IMR-90 (cell line): ENCODE measurements at regions not wholly inside any gene's neighbourhood (a gene's known extent, or its start where the extent isn't known, plus 50 kb on each side); places are given as distances from the start of the nearest gene placed in this dataset.

Experiments used
- ATAC-seq: fragments of 200-7000 bp; cut with Tn5 transposase; 2 replicates; pipeline ENCODE4 v1.9.1; 2020; ENCODE audit warnings: low read depth, mild to moderate bottlenecking, moderate library complexity
- BruUV-seq: library from RNA; stranded (reverse); fragments of 400-500 nt; replicated peaks from 2 replicates; lab custom pipeline; 2021; lab: Mats Ljungman, UMichigan
- CTCF ChIA-PET: fragments of 300-600 bp; formaldehyde crosslinking; extraction: SDS; loops from one replicate; lab custom pipeline; 2021; ENCODE audit warnings: antibody characterized with exemption; lab: Yijun Ruan, JAX
- POLR2A ChIA-PET: fragments of 300-600 bp; sonication (Branson Sonifier 250); formaldehyde crosslinking; loops from one replicate; lab custom pipeline; 2022; ENCODE audit warnings: antibody characterized with exemption; ENCODE audit not compliant: unreplicated experiment; lab: Charles Lee
- DNase-seq: peaks from one replicate; pipeline ENCODE4 v3.0.0; 2013
- H2AFZ ChIP-seq: replicated peaks from 2 replicates; pipeline ENCODE3; 2013; ENCODE audit warnings: low read length, mild to moderate bottlenecking; ENCODE audit not compliant: poor library complexity
- H2AK5ac ChIP-seq: 2 replicates; pipeline ENCODE4 v1.6.1; 2013; ENCODE audit warnings: low read depth, low read length, inconsistent platforms
- H2AK9ac ChIP-seq: replicated peaks from 2 replicates; pipeline ENCODE3; 2013; ENCODE audit warnings: mild to moderate bottlenecking, low read depth, low read length, moderate library complexity; ENCODE audit not compliant: poor library complexity
- H2BK120ac ChIP-seq: 2 replicates; pipeline ENCODE4 v1.6.1; 2013; ENCODE audit warnings: low read depth, low read length, inconsistent platforms
- H2BK15ac ChIP-seq: 3 replicates; pipeline ENCODE4 v1.6.1; 2013; ENCODE audit warnings: low read depth, low read length, inconsistent platforms
- H2BK20ac ChIP-seq: 2 replicates; pipeline ENCODE4 v1.6.1; 2013; ENCODE audit warnings: low read depth, mild to moderate bottlenecking, inconsistent platforms, low read length, moderate library complexity
- H2BK5ac ChIP-seq: 2 replicates; pipeline ENCODE4 v1.6.1; 2013; ENCODE audit warnings: mild to moderate bottlenecking, low read depth, low read length, inconsistent platforms; ENCODE audit not compliant: poor library complexity, severe bottlenecking
- H3K14ac ChIP-seq: replicated peaks from 2 replicates; pipeline ENCODE4 v1.6.1; 2013; ENCODE audit warnings: low read depth, low read length, inconsistent platforms
- H3K18ac ChIP-seq: 2 replicates; pipeline ENCODE4 v1.6.1; 2013; ENCODE audit warnings: low read depth, low read length, control low read depth
- H3K23ac ChIP-seq: 2 replicates; pipeline ENCODE4 v1.6.1; 2013; ENCODE audit warnings: low read depth, low read length, inconsistent platforms
- H3K27ac ChIP-seq: 2 replicates; pipeline ENCODE4 v1.5.1; 2013; ENCODE audit warnings: mild to moderate bottlenecking, control low read depth, low read length; ENCODE audit not compliant: insufficient read depth
- H3K27me3 ChIP-seq: 2 replicates; pipeline ENCODE4 v1.6.1; 2013; ENCODE audit warnings: low read length; ENCODE audit not compliant: control insufficient read depth, insufficient read depth
- H3K36me3 ChIP-seq: 2 replicates; pipeline ENCODE4 v1.6.1; 2013; ENCODE audit warnings: low read length, mixed read lengths; ENCODE audit not compliant: control insufficient read depth, insufficient read depth
- H3K4ac ChIP-seq: 2 replicates; pipeline ENCODE4 v1.6.1; 2013; ENCODE audit warnings: low read depth, low read length, inconsistent platforms
- H3K4me1 ChIP-seq: 2 replicates; pipeline ENCODE4 v1.6.1; 2013; ENCODE audit warnings: low read length, mixed read lengths; ENCODE audit not compliant: control insufficient read depth, insufficient read depth
- H3K4me2 ChIP-seq: 2 replicates; pipeline ENCODE4 v1.6.1; 2013; ENCODE audit warnings: low read depth, mild to moderate bottlenecking, control low read depth, low read length, moderate library complexity
- H3K4me3 ChIP-seq: 2 replicates; pipeline ENCODE4 v1.5.1; 2013; ENCODE audit warnings: low read depth, mild to moderate bottlenecking, control low read depth, low read length, moderate library complexity; ENCODE audit not compliant: insufficient read depth
- H3K56ac ChIP-seq: 2 replicates; pipeline ENCODE4 v1.6.1; 2013; ENCODE audit warnings: low read length, inconsistent platforms; ENCODE audit not compliant: insufficient read depth; ENCODE audit errors: extremely low read depth
- H3K79me1 ChIP-seq, 2 experiments: 2 replicates each; pipeline ENCODE4 v1.6.1; 2013; ENCODE audit warnings: low read length in 2 of 2, inconsistent platforms in 1 of 2, low read depth in 1 of 2
- H3K9ac ChIP-seq: 2 replicates; pipeline ENCODE4 v1.6.1; 2013; ENCODE audit warnings: low read depth, low read length, control low read depth
- H3K9me1 ChIP-seq: 2 replicates; pipeline ENCODE4 v1.6.1; 2013; ENCODE audit warnings: low read length, inconsistent platforms; ENCODE audit not compliant: insufficient read depth
- H3K9me3 ChIP-seq: 2 replicates; pipeline ENCODE4 v1.6.1; 2013; ENCODE audit warnings: low read length; ENCODE audit not compliant: control insufficient read depth, insufficient read depth
- H4K20me1 ChIP-seq: 2 replicates; pipeline ENCODE4 v1.6.1; 2013; ENCODE audit warnings: low read length, inconsistent platforms; ENCODE audit not compliant: insufficient read depth
- H4K5ac ChIP-seq: 2 replicates; pipeline ENCODE4 v1.6.1; 2013; ENCODE audit warnings: mild to moderate bottlenecking, low read depth, low read length, control low read depth
- H4K8ac ChIP-seq, 2 experiments: 2 replicates each; pipeline ENCODE4 v1.6.1; 2013; ENCODE audit warnings: low read depth in 2 of 2, low read length in 2 of 2, control low read depth in 1 of 2, inconsistent platforms in 1 of 2
- H4K91ac ChIP-seq: 2 replicates; pipeline ENCODE4 v1.6.1; 2013; ENCODE audit warnings: low read depth, low read length, inconsistent platforms; ENCODE audit not compliant: insufficient read depth
- BHLHE40 ChIP-seq: fragments of 150-350 bp; IDR thresholded peaks from 2 replicates; pipeline ENCODE4 v1.6.1; 2016; ENCODE audit warnings: mild to moderate bottlenecking, low read depth, low read length
- CEBPB ChIP-seq: IDR thresholded peaks from 2 replicates; pipeline ENCODE4 v1.6.1; 2012; ENCODE audit warnings: low read depth, low read length, improper control_type of control experiment
- CHD1 ChIP-seq: IDR thresholded peaks from 2 replicates; pipeline ENCODE4 v1.6.1; 2012; ENCODE audit warnings: low read depth, low read length, improper control_type of control experiment
- FOS ChIP-seq: fragments of 150-350 bp; IDR thresholded peaks from 2 replicates; pipeline ENCODE4 v1.6.1; 2016; ENCODE audit warnings: low read depth, low read length
- MAFK ChIP-seq: IDR thresholded peaks from 2 replicates; pipeline ENCODE4 v1.6.1; 2012; ENCODE audit warnings: low read depth, low read length, improper control_type of control experiment
- MAZ ChIP-seq: IDR thresholded peaks from 2 replicates; pipeline ENCODE4 v1.6.1; 2012; ENCODE audit warnings: low read depth, mild to moderate bottlenecking, low read length, improper control_type of control experiment, moderate library complexity, borderline replicate concordance
- MXI1 ChIP-seq: IDR thresholded peaks from 2 replicates; pipeline ENCODE4 v1.6.1; 2012; ENCODE audit warnings: low read depth, mild to moderate bottlenecking, low read length, moderate library complexity, borderline replicate concordance
- NFE2L2 ChIP-seq: fragments of 150-350 bp; IDR thresholded peaks from 2 replicates; pipeline ENCODE4 v1.6.1; 2016; ENCODE audit warnings: low read depth, mild to moderate bottlenecking, low read length
- POLR2A ChIP-seq: IDR thresholded peaks from 2 replicates; pipeline ENCODE4 v1.6.1; 2012; ENCODE audit warnings: mild to moderate bottlenecking, low read depth, low read length
- RAD21 ChIP-seq: IDR thresholded peaks from 2 replicates; pipeline ENCODE4 v1.6.1; 2012; ENCODE audit warnings: low read length, improper control_type of control experiment
- RCOR1 ChIP-seq: IDR thresholded peaks from 2 replicates; pipeline ENCODE4 v1.6.1; 2012; ENCODE audit warnings: mild to moderate bottlenecking, low read length, improper control_type of control experiment; ENCODE audit not compliant: insufficient replicate concordance
- RFX5 ChIP-seq: IDR thresholded peaks from 2 replicates; pipeline ENCODE4 v1.8.0; 2012; ENCODE audit warnings: low read depth, mild to moderate bottlenecking, low read length, moderate library complexity
- SMC3 ChIP-seq: fragments of 150-350 bp; IDR thresholded peaks from 2 replicates; pipeline ENCODE4 v1.6.1; 2016; ENCODE audit warnings: low read depth, mild to moderate bottlenecking, antibody characterized with exemption, low read length, moderate library complexity
- WGBS, 2 experiments: methylation state at CpG; one replicate each; pipeline versions ENCODE4 v1.1.5 to v1.1.7; 2013; ENCODE audit warnings: missing lambda C conversion rate in 2 of 2; ENCODE audit not compliant: insufficient read length in 1 of 2; ENCODE audit errors: extremely low coverage in 2 of 2; 5-methylcytosine and 5-hydroxymethylcytosine counted together
- dilution Hi-C: fragments of 300-500 bp; cut with HindIII; formaldehyde crosslinking; loops from one replicate; pipeline ENCODE4 v1.14.3; 2018; ENCODE audit warnings: low sequenced_read_pairs; ENCODE audit not compliant: unreplicated experiment
- in situ Hi-C: fragments of 300-500 bp; cut with MboI; formaldehyde crosslinking; loops from 3 replicates; pipeline ENCODE4 v1.14.3; 2019; ENCODE audit warnings: low sequenced_read_pairs, inconsistent platforms, mixed read lengths
- intact Hi-C: fragments of 100-400 bp; cut with micrococcal nuclease; formaldehyde crosslinking; loops from 2 replicates; pipeline ENCODE4 v1.10.0; 2022
- TF ChIP-seq, protein P1 (sequence below): fragments of 150-350 bp; IDR thresholded peaks from 2 replicates; pipeline ENCODE4 v1.6.1; 2016; ENCODE audit warnings: low read depth, mild to moderate bottlenecking, low read length, moderate library complexity, borderline replicate concordance
- TF ChIP-seq, protein P2 (sequence below): fragments of 150-350 bp; IDR thresholded peaks from 2 replicates; pipeline ENCODE4 v1.6.1; 2017; ENCODE audit warnings: mild to moderate bottlenecking, antibody characterized with exemption, low read length, low read depth
- TF ChIP-seq, protein P3 (sequence below): conservative IDR thresholded peaks from 2 replicates; pipeline ENCODE4 v1.5.1; 2012; ENCODE audit warnings: mild to moderate bottlenecking, low read depth, low read length, improper control_type of control experiment

DNA sequence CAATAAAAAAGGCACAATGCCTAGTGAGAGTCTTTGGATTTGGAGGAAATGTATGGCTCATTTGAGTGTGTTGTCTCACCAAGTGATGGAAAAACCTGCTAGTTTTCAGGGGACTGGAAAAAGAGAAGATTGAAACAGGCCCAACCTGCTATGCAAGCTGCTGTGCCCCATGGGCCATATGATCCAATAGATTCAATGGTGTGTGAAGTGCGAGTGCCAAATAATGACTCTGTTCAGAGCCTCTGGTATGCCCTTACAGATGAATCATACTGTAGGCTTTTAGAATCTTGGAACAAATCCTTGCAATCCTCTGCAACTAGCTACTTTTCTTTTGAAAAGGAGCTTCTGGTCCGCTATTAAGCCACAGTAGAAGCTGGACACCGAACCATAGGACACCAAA is 529.8 kb upstream of the CNTNAP5 start:
- Histone ChIP-seq H4K8ac (no peak overlapping the region), H2AFZ (no peak overlapping the region), H3K4ac (no peak overlapping the region), H3K79me1 (no peaks in the 10 kb centered on the region), H2AK5ac (no peak overlapping the region), H4K91ac (no peak overlapping the region), H3K4me1 (no peaks in the 10 kb centered on the region), H3K4me2 (no peak overlapping the region), H2AK9ac (no peak overlapping the region), H3K18ac (no peak overlapping the region), H2BK120ac (no peak overlapping the region), H2BK15ac (no peak overlapping the region), H3K14ac (no peak overlapping the region), H2BK20ac (no peak overlapping the region), H3K36me3 (no peaks in the 10 kb centered on the region), H3K9ac (no peak overlapping the region), H3K9me3 (peaks cover 14% of the 10 kb centered on the region), H4K20me1 (no peaks in the 10 kb centered on the region), H4K5ac (no peak overlapping the region), H3K23ac (no peak overlapping the region), H3K27me3 (no peaks in the 10 kb centered on the region), H3K56ac (no peak overlapping the region), H2BK5ac (no peak overlapping the region), H3K27ac (no peak overlapping the region), H3K9me1 (no peaks in the 10 kb centered on the region), H3K4me3 (no peak overlapping the region)
- WGBS, 2 experiments: no CpG with 5 or more reads among the region's 3 CpGs
- dilution Hi-C loops: no loop called here
- ATAC-seq (no peak), DNase-seq (no peak)
- TF ChIP-seq MAZ (no peak), MXI1 (no peak), MAFK (no peak), RAD21 (no peak), FOS (no peak), BHLHE40 (no peak), RFX5 (no peak), CHD1 (no peak), CEBPB (no peak), POLR2A (no peak), NFE2L2 (no peak), SMC3 (no peak), RCOR1 (no peak)
- TF ChIP-seq, protein P1, sequence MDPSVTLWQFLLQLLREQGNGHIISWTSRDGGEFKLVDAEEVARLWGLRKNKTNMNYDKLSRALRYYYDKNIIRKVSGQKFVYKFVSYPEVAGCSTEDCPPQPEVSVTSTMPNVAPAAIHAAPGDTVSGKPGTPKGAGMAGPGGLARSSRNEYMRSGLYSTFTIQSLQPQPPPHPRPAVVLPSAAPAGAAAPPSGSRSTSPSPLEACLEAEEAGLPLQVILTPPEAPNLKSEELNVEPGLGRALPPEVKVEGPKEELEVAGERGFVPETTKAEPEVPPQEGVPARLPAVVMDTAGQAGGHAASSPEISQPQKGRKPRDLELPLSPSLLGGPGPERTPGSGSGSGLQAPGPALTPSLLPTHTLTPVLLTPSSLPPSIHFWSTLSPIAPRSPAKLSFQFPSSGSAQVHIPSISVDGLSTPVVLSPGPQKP: no peak
- TF ChIP-seq, protein P2, sequence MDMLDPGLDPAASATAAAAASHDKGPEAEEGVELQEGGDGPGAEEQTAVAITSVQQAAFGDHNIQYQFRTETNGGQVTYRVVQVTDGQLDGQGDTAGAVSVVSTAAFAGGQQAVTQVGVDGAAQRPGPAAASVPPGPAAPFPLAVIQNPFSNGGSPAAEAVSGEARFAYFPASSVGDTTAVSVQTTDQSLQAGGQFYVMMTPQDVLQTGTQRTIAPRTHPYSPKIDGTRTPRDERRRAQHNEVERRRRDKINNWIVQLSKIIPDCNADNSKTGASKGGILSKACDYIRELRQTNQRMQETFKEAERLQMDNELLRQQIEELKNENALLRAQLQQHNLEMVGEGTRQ: no peak
- TF ChIP-seq, protein P3, sequence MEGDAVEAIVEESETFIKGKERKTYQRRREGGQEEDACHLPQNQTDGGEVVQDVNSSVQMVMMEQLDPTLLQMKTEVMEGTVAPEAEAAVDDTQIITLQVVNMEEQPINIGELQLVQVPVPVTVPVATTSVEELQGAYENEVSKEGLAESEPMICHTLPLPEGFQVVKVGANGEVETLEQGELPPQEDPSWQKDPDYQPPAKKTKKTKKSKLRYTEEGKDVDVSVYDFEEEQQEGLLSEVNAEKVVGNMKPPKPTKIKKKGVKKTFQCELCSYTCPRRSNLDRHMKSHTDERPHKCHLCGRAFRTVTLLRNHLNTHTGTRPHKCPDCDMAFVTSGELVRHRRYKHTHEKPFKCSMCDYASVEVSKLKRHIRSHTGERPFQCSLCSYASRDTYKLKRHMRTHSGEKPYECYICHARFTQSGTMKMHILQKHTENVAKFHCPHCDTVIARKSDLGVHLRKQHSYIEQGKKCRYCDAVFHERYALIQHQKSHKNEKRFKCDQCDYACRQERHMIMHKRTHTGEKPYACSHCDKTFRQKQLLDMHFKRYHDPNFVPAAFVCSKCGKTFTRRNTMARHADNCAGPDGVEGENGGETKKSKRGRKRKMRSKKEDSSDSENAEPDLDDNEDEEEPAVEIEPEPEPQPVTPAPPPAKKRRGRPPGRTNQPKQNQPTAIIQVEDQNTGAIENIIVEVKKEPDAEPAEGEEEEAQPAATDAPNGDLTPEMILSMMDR: no peak
- POLR2A ChIA-PET: no interaction called here
- BruUV-seq: no TSS peak
- CTCF ChIA-PET: no interaction called here
- in situ Hi-C loops: no loop called here
- intact Hi-C loops: no loop called here
